ENCODE measurements at regions not wholly inside any gene's neighbourhood (a gene's known extent, or its start where the extent isn't known, plus 50 kb on each side); places are given as distances from the start of the nearest gene placed in this dataset.
A peak's percentile ranks its signal among the peaks of the same experiment; 100 is the strongest.

DNA sequence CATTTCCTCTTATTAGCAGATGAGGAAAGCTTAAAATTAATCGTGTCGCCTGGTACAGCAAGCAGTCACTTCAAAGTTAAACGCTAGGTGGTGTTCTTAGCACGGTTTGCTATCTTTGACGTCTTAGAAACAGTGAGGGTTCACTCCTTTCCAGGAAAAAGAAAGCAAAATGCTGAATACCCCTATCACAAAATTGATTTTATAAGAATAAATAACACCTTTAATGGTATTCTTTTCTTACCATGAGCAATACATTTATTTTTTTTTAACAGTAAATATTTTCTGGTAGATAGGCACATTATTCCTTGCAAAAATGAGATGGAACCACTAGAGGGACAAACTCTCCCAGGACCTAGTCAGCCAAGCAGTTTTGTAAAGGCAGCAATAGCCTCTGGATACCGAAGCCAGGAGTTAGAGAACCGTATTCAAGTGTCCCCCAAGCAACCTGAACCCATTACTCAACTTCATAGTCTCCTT lies 153.9 kb downstream of the KDR start:
- DNase-seq (ENCODE audit: low spot score in 2 of 2), result no peak
- no peak overlapping the region for H3K4me3 ChIP-seq
- H3K36me3 ChIP-seq, result no peaks in the 10 kb centered on the region
- H3K9me3 ChIP-seq, result no peaks in the 10 kb centered on the region
- no peaks in the 10 kb centered on the region for H3K4me1 ChIP-seq
- H3K27me3 ChIP-seq, result no peaks in the 10 kb centered on the region
- intact Hi-C loops (cut with DNase I), result loop anchor here (2.0 kb wide), 1 partner anchor 349 kb away; no protein-coding TSS in a partner anchor
- TF ChIP-seq, protein P1, sequence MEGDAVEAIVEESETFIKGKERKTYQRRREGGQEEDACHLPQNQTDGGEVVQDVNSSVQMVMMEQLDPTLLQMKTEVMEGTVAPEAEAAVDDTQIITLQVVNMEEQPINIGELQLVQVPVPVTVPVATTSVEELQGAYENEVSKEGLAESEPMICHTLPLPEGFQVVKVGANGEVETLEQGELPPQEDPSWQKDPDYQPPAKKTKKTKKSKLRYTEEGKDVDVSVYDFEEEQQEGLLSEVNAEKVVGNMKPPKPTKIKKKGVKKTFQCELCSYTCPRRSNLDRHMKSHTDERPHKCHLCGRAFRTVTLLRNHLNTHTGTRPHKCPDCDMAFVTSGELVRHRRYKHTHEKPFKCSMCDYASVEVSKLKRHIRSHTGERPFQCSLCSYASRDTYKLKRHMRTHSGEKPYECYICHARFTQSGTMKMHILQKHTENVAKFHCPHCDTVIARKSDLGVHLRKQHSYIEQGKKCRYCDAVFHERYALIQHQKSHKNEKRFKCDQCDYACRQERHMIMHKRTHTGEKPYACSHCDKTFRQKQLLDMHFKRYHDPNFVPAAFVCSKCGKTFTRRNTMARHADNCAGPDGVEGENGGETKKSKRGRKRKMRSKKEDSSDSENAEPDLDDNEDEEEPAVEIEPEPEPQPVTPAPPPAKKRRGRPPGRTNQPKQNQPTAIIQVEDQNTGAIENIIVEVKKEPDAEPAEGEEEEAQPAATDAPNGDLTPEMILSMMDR (IDR thresholded peaks at IDR 0.05), result peak; percentile 22 to 67 (median 54)
- no peak overlapping the region for H3K27ac ChIP-seq

DNA sequence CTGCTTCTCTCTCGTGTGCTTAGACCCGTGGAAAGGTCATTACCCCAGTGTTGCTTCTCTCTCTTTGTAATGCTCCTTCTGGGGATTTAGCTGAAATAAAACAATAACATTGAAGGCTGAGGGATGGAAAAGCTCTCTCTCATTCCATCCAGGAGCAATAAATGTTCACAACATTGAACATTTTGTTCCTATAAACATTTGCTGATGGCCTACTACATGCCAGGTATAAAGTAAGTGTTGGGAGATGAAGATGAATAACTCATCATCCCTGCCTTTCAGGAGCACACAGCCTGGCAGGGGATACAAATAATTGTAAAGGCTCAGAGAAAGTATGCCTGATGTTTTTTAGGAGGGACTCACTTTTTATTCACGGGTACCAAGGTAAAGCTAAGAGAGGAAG lies 158.1 kb downstream of the KDR start:
- no peak overlapping the region for H3K4me3 ChIP-seq
- H3K9me3 ChIP-seq, result no peaks in the 10 kb centered on the region
- H3K27me3 ChIP-seq, result no peaks in the 10 kb centered on the region
- TF ChIP-seq, protein P1 (IDR thresholded peaks at IDR 0.05), result no peak
- no peaks in the 10 kb centered on the region for H3K4me1 ChIP-seq
- no peak for DNase-seq (ENCODE audit: low spot score in 2 of 2)
- H3K36me3 ChIP-seq, result no peaks in the 10 kb centered on the region
- intact Hi-C loops (cut with DNase I), result no loop called here
- H3K27ac ChIP-seq, result no peak overlapping the region

DNA sequence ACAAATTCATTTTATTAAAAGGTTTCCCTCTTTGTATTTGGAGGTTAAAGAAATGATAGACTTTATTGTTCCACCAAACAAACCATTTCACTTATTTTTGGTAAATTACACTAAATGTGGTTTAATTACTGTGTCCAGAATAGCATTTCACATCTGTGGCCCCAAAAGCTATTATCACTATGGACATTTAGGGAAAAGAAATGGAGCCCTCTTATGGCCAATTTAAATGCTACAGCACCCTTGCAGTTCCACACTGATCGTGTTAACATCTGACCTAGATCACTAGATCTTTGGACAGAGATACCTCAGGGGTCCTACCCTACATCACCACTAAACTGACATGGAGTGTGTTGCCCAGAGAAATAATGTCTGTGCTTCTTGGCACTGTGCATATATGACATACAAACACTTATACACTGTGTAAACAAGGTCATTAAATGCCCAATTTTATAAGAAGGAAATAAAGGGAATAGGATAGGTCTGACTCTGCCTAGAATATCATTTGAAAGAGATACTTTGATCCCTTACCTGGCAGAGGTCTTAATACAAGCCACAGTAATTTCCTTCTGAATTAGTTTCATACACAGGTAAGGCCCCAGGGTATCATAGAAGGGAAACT lies 163.9 kb downstream of the KDR start:
- no peak for DNase-seq (ENCODE audit: low spot score in 2 of 2)
- Histone ChIP-seq H3K4me3 (no peak overlapping the region), H3K27ac (no peak overlapping the region), H3K4me1 (no peaks in the 10 kb centered on the region), H3K36me3 (no peaks in the 10 kb centered on the region), H3K27me3 (no peaks in the 10 kb centered on the region), H3K9me3 (no peaks in the 10 kb centered on the region)
- intact Hi-C loops (cut with DNase I), result loop anchor here (2.0 kb wide), 1 partner anchor 639 kb away; no protein-coding TSS in a partner anchor
- TF ChIP-seq, protein P1 (IDR thresholded peaks at IDR 0.05), result peak in 2 of 3 experiments; percentile 27 to 51

DNA sequence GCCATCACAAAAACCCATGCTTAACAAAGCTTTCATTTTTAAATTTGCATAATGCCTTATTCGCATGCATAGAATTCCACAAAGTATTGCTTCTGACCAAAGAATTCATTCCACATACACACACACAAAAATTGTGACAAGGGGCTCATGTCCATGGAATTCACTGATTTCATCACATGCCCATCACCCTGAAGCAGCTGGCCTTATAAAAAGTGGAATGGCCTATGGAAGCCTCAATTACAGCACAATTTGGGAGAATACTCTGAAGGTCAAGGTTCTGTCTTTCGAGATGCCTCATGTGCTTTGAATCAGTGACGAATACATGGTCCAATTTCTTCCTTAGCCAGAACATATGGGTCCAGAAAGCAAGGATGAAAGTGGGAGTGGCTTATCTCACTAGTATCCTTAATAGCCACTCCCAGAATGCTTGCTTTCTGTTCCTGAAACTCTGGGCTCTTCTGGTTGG lies 165.7 kb downstream of the KDR start:
- H3K27me3 ChIP-seq, result no peaks in the 10 kb centered on the region
- TF ChIP-seq, protein P1 (IDR thresholded peaks at IDR 0.05), result no peak
- no peaks in the 10 kb centered on the region for H3K9me3 ChIP-seq
- no peak overlapping the region for H3K4me3 ChIP-seq
- no peaks in the 10 kb centered on the region for H3K4me1 ChIP-seq
- no peaks in the 10 kb centered on the region for H3K36me3 ChIP-seq
- no peak for DNase-seq (ENCODE audit: low spot score in 2 of 2)
- no peak overlapping the region for H3K27ac ChIP-seq
- intact Hi-C loops (cut with DNase I), result loop anchor here (2.0 kb wide), 1 partner anchor 637 kb away; no protein-coding TSS in a partner anchor

DNA sequence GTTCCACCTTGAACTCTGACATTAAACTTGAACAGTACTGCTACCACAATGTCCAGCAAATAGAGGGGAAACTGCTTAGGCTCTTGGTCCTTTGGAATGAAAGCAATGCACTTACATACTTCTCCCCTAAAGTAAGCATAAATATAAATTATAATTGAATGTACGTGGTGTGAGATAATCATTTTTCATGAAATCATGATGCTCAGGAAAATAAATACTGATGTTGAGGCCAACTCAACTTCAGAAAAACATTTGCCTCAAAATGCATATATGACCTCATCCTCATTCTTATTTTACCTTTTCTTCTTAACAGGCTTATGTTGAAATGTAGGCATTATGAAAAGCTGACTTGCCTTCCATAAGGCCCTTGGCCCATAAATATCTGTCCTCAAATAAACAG lies 166.3 kb downstream of the KDR start:
- Histone ChIP-seq H3K4me3 (no peak overlapping the region), H3K36me3 (no peaks in the 10 kb centered on the region), H3K27me3 (no peaks in the 10 kb centered on the region), H3K27ac (no peak overlapping the region), H3K4me1 (no peaks in the 10 kb centered on the region), H3K9me3 (no peaks in the 10 kb centered on the region)
- TF ChIP-seq, protein P1 (IDR thresholded peaks at IDR 0.05), result no peak
- intact Hi-C loops (cut with DNase I), result no loop called here
- no peak for DNase-seq (ENCODE audit: low spot score in 2 of 2)

All from ascending aorta (tissue), 2 donors.